GM12865 (cell line): ENCODE measurements at regions not wholly inside any gene's neighbourhood (a gene's known extent, or its start where the extent isn't known, plus 50 kb on each side); places are given as distances from the start of the nearest gene placed in this dataset.

Experiments used
- DNase-seq: peaks from one replicate; pipeline ENCODE4 v3.0.0; 2010; ENCODE audit warnings: low read depth
- H3K4me3 ChIP-seq: 2 replicates; pipeline ENCODE4 v1.5.1; 2011; ENCODE audit warnings: mild to moderate bottlenecking, low read depth, low read length, control low read depth
- CTCF ChIP-seq: IDR thresholded peaks from 2 replicates; pipeline ENCODE4 v1.5.1; 2011; ENCODE audit warnings: low read length, control low read depth, low read depth, inconsistent platforms; ENCODE audit not compliant: insufficient read depth; ENCODE audit errors: missing control alignments

DNA sequence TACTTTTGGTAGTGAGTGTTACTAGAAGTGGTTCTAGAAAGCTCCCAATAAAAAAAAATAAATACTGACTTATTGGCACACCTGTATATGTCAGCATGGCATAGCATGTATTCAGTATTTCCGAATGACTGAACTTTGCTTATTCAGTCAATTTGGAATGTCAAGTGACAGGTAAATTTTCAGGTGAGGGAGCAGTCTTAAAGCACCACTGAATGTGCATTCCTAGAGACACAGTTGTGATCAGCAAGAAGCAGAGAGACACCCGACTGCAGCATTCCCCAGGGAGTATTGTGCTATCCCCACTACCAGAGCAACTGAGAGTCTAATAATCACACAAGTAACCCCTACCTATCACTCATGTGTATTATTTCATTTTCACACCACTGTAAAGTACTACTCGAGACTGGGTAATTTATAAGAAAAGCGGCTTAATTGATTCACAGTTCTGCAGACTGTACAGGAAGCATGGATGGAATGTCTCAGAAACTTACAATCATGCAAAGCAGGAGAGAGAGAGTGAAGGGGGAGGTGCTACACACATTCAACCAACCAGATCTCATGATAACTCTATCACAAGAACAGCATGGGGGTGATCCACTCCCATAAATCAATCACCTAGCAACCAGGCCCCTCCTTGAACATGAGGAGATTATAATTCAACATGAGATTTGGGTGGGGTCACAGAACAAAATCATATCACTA, 201.5 kb downstream of the TBX15 start:
- TF ChIP-seq CTCF = no peak
- no peak overlapping the region for H3K4me3 ChIP-seq
- DNase-seq = no peak

- TF ChIP-seq CTCF = no peak
- no peak overlapping the region for H3K4me3 ChIP-seq
- no peak for DNase-seq
Observed at GRCh38 chr1:118785246-118785645, 202.9 kb downstream of the TBX15 start.

GRCh38 chr1:118783095-118783758, 204.9 kb downstream of the TBX15 start:
- no peak for DNase-seq
- TF ChIP-seq CTCF = no peak
- H3K4me3 ChIP-seq = no peak overlapping the region

- no peak for DNase-seq
- H3K4me3 ChIP-seq = no peak overlapping the region
- no peak for TF ChIP-seq CTCF
Observed at GRCh38 chr1:118773656-118774055, 214.5 kb downstream of the TBX15 start.

- DNase-seq = no peak
- TF ChIP-seq CTCF = no peak
- no peak overlapping the region for H3K4me3 ChIP-seq
Observed at GRCh38 chr1:118767971-118768370, 220.2 kb downstream of the TBX15 start.

GRCh38 chr1:118753976-118754375, 234.2 kb downstream of the TBX15 start:
- no peak for TF ChIP-seq CTCF
- H3K4me3 ChIP-seq = no peak overlapping the region
- DNase-seq = no peak
